ENCODE measurements at regions not wholly inside any gene's neighbourhood (a gene's known extent, or its start where the extent isn't known, plus 50 kb on each side); places are given as distances from the start of the nearest gene placed in this dataset.

- TF ChIP-seq CTCF (IDR thresholded peaks at IDR 0.05), result no peak
- TF ChIP-seq POLR2AphosphoS5 (IDR thresholded peaks at IDR 0.05), result no peak
- no peak for TF ChIP-seq POLR2A (IDR thresholded peaks at IDR 0.05)
- no peaks in the 10 kb centered on the region for H3K4me1 ChIP-seq
- no peaks in the 10 kb centered on the region for H3K27me3 ChIP-seq
- DNase-seq (ENCODE audit: low spot score in 2 of 2), result no peak
- H3K4me3 ChIP-seq, result no peak overlapping the region
- H3K27ac ChIP-seq, result no peak overlapping the region
- no peaks in the 10 kb centered on the region for H3K36me3 ChIP-seq
- intact Hi-C loops (cut with DNase I; ENCODE audit: low total_unique reads), result no loop called here
- no peaks in the 10 kb centered on the region for H3K9me3 ChIP-seq
These were observed 942.2 kb downstream of the CNTNAP5 start for GRCh38 chr2:124967325-124967724.

DNA sequence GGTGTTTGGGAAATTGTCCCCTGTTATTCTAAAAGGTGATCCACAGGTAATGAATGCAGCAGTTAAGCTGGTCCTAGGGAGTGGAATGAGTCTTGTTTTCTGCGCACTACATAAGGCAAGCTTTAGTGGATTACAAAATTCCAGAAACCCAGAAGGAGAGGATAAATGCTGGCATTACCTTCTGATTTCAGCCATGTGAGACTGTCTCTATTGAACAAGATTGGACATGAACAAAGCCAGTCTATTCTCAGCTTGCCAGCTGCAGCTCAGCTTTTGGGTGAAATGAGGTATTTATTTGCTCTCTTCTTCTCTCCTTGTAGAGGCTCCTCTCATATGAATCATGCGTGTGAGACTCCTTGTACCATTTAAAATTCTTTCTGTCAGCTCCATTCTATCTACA is 944.9 kb downstream of the CNTNAP5 start:
- intact Hi-C loops (cut with DNase I; ENCODE audit: low total_unique reads), result no loop called here
- H3K27me3 ChIP-seq, result no peaks in the 10 kb centered on the region
- no peak overlapping the region for H3K27ac ChIP-seq
- DNase-seq (ENCODE audit: low spot score in 2 of 2), result no peak
- no peaks in the 10 kb centered on the region for H3K9me3 ChIP-seq
- H3K4me3 ChIP-seq, result no peak overlapping the region
- no peaks in the 10 kb centered on the region for H3K4me1 ChIP-seq
- no peaks in the 10 kb centered on the region for H3K36me3 ChIP-seq
- TF ChIP-seq CTCF (IDR thresholded peaks at IDR 0.05) (no peak), POLR2AphosphoS5 (IDR thresholded peaks at IDR 0.05) (no peak), POLR2A (IDR thresholded peaks at IDR 0.05) (no peak)

DNA sequence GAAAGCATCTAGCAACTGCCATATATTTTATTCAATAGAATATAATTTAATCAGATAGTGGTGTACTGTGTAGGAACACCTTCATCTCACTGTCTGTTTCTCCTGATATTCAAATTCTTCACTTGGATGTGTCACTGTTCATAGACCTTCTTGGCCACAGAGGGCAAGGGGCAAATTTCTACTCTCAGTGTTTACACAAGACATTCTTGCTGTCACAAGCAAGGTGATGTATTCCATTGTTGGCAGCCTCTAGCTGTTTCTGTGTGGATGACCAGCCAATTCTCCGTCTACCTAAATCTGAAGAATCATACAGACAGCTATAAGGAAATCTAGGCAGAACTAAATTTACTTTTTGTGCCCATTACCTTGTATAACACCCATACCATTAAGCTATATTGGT is 948.3 kb downstream of the CNTNAP5 start:
- H3K27ac ChIP-seq, result no peak overlapping the region
- intact Hi-C loops (cut with DNase I; ENCODE audit: low total_unique reads), result no loop called here
- TF ChIP-seq POLR2AphosphoS5 (IDR thresholded peaks at IDR 0.05) (no peak), CTCF (IDR thresholded peaks at IDR 0.05) (no peak)
- no peaks in the 10 kb centered on the region for H3K27me3 ChIP-seq
- no peaks in the 10 kb centered on the region for H3K9me3 ChIP-seq
- no peak for DNase-seq (ENCODE audit: low spot score in 2 of 2)
- H3K4me1 ChIP-seq, result no peaks in the 10 kb centered on the region
- no peaks in the 10 kb centered on the region for H3K36me3 ChIP-seq
- no peak overlapping the region for H3K4me3 ChIP-seq

GRCh38 chr2:124975224-124975623 is 950.1 kb downstream of the CNTNAP5 start:
- no peak overlapping the region for H3K4me3 ChIP-seq
- TF ChIP-seq POLR2A (IDR thresholded peaks at IDR 0.05), result no peak
- no peak for TF ChIP-seq CTCF (IDR thresholded peaks at IDR 0.05)
- TF ChIP-seq POLR2AphosphoS5 (IDR thresholded peaks at IDR 0.05), result no peak
- no peaks in the 10 kb centered on the region for H3K4me1 ChIP-seq
- no peaks in the 10 kb centered on the region for H3K27me3 ChIP-seq
- no peak for DNase-seq (ENCODE audit: low spot score in 2 of 2)
- no peaks in the 10 kb centered on the region for H3K36me3 ChIP-seq
- H3K9me3 ChIP-seq, result no peaks in the 10 kb centered on the region
- H3K27ac ChIP-seq, result no peak overlapping the region
- intact Hi-C loops (cut with DNase I; ENCODE audit: low total_unique reads), result no loop called here

DNA sequence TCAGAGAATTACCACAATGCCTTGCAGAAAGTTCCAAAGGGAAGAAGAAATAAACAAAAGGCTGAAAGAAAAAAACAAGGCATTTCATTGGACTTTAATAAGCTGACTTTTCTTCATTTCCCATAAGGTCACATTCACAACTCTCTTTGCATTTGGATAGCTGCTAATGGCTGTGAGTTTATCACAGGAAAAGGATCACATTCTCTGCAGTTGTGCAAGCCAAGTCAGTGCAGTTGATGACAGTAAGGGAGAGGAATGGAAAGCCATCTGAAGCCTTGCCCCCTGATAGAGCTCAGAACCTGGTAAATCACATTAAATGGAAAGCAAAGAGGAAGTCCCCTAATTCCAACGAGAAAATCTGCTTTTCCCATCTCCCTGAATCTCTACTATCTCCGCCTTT is 950.6 kb downstream of the CNTNAP5 start:
- intact Hi-C loops (cut with DNase I; ENCODE audit: low total_unique reads), result no loop called here
- Histone ChIP-seq H3K4me1 (no peaks in the 10 kb centered on the region), H3K4me3 (no peak overlapping the region), H3K36me3 (no peaks in the 10 kb centered on the region), H3K27ac (no peak overlapping the region), H3K9me3 (no peaks in the 10 kb centered on the region), H3K27me3 (no peaks in the 10 kb centered on the region)
- no peak for TF ChIP-seq CTCF (IDR thresholded peaks at IDR 0.05)
- TF ChIP-seq POLR2A (IDR thresholded peaks at IDR 0.05), result no peak
- no peak for TF ChIP-seq POLR2AphosphoS5 (IDR thresholded peaks at IDR 0.05)
- no peak for DNase-seq (ENCODE audit: low spot score in 2 of 2)
